GM18520 (cell line): ENCODE measurements at regions not wholly inside any gene's neighbourhood (a gene's known extent, or its start where the extent isn't known, plus 50 kb on each side); places are given as distances from the start of the nearest gene placed in this dataset.
"Not testable (repeated sequence)": the region's sequence is repeated elsewhere in the genome, so short reads cannot be mapped to it uniquely, and the experiment has no call there.

Experiments used
- ATAC-seq: cut with Tn5 transposase; IDR thresholded peaks from one replicate; pipeline ENCODE4 v1.9.1; 2021; ENCODE audit not compliant: unreplicated experiment

GRCh38 chr6:82118150-82118562 is 129.4 kb downstream of the IBTK start:
- ATAC-seq: no peak

GRCh38 chr6:82114748-82115147 is 132.8 kb downstream of the IBTK start:
- ATAC-seq: no peak

- ATAC-seq: no peak
Measured at GRCh38 chr6:82113231-82113630, 134.3 kb downstream of the IBTK start.

GRCh38 chr6:82111818-82112217 is 135.7 kb downstream of the IBTK start:
- ATAC-seq: no peak

GRCh38 chr6:82111114-82111513 is 136.4 kb downstream of the IBTK start:
- no peak for ATAC-seq

- ATAC-seq: not testable (repeated sequence)
Measured at GRCh38 chr6:82103171-82103570, 144.4 kb downstream of the IBTK start.

GRCh38 chr6:82101374-82102114 is 146.0 kb downstream of the IBTK start:
- ATAC-seq: not testable (repeated sequence)

- not testable (repeated sequence) for ATAC-seq
Measured at GRCh38 chr6:82100763-82101162, 146.8 kb downstream of the IBTK start.

- no peak for ATAC-seq
Measured at GRCh38 chr6:82097676-82098075, 149.9 kb downstream of the IBTK start.

GRCh38 chr6:82095091-82095490 is 152.5 kb downstream of the IBTK start:
- no peak for ATAC-seq

- ATAC-seq: no peak
Measured at GRCh38 chr6:82094166-82094806, 153.3 kb downstream of the IBTK start.

GRCh38 chr6:82088978-82089771 is 158.4 kb downstream of the IBTK start:
- no peak for ATAC-seq

- ATAC-seq: no peak
Measured at GRCh38 chr6:82086944-82087343, 160.6 kb downstream of the IBTK start.

GRCh38 chr6:82085701-82086100 is 161.8 kb downstream of the IBTK start:
- ATAC-seq: no peak

GRCh38 chr6:82084324-82084920 is 163.1 kb downstream of the IBTK start:
- no peak for ATAC-seq

GRCh38 chr6:82083646-82084045 is 163.9 kb downstream of the IBTK start:
- no peak for ATAC-seq

GRCh38 chr6:82080767-82081166 is 166.8 kb downstream of the IBTK start:
- no peak for ATAC-seq

- ATAC-seq: no peak
Measured at GRCh38 chr6:82078286-82078908, 169.1 kb downstream of the IBTK start.

GRCh38 chr6:82076916-82077315 is 170.6 kb downstream of the IBTK start:
- no peak for ATAC-seq

- ATAC-seq: no peak
Measured at GRCh38 chr6:82074556-82074955, 173.0 kb downstream of the IBTK start.

GRCh38 chr6:82073484-82073883 is 174.1 kb downstream of the IBTK start:
- no peak for ATAC-seq
